ENCODE measurements at regions not wholly inside any gene's neighbourhood (a gene's known extent, or its start where the extent isn't known, plus 50 kb on each side); places are given as distances from the start of the nearest gene placed in this dataset.

- no peak for DNase-seq (ENCODE audit: low read depth)
Measured at GRCh38 chr2:104701411-104701911, 152.5 kb upstream of the POU3F3 start.

- DNase-seq (ENCODE audit: low read depth), result no peak
Measured at GRCh38 chr2:104702031-104702850, 151.7 kb upstream of the POU3F3 start.

- no peak for DNase-seq (ENCODE audit: low read depth)
Measured at GRCh38 chr2:104703669-104704068, 150.2 kb upstream of the POU3F3 start.

GRCh38 chr2:104704496-104705245 is 149.2 kb upstream of the POU3F3 start:
- no peak for DNase-seq (ENCODE audit: low read depth)

- no peak for DNase-seq (ENCODE audit: low read depth)
Measured at GRCh38 chr2:104707056-104707455, 146.9 kb upstream of the POU3F3 start.

GRCh38 chr2:104708967-104709366 is 144.9 kb upstream of the POU3F3 start:
- no peak for DNase-seq (ENCODE audit: low read depth)

GRCh38 chr2:104716061-104716460 is 137.9 kb upstream of the POU3F3 start:
- no peak for DNase-seq (ENCODE audit: low read depth)

GRCh38 chr2:104733226-104733943 is 120.5 kb upstream of the POU3F3 start:
- no peak for DNase-seq (ENCODE audit: low read depth)

GRCh38 chr2:104734937-104735586 is 118.9 kb upstream of the POU3F3 start:
- no peak for DNase-seq (ENCODE audit: low read depth)

- no peak for DNase-seq (ENCODE audit: low read depth)
Measured at GRCh38 chr2:104736026-104736425, 117.9 kb upstream of the POU3F3 start.

GRCh38 chr2:104741860-104742259 is 112.1 kb upstream of the POU3F3 start:
- DNase-seq (ENCODE audit: low read depth), result no peak

- no peak for DNase-seq (ENCODE audit: low read depth)
Measured at GRCh38 chr2:104744537-104744936, 109.4 kb upstream of the POU3F3 start.

GRCh38 chr2:104745846-104746245 is 108.1 kb upstream of the POU3F3 start:
- no peak for DNase-seq (ENCODE audit: low read depth)

GRCh38 chr2:104746299-104746698 is 107.6 kb upstream of the POU3F3 start:
- no peak for DNase-seq (ENCODE audit: low read depth)

- no peak for DNase-seq (ENCODE audit: low read depth)
Measured at GRCh38 chr2:104746858-104747257, 107.1 kb upstream of the POU3F3 start.

- DNase-seq (ENCODE audit: low read depth), result no peak
Measured at GRCh38 chr2:104749856-104750460, 104.0 kb upstream of the POU3F3 start.

GRCh38 chr2:104752504-104752903 is 101.4 kb upstream of the POU3F3 start:
- no peak for DNase-seq (ENCODE audit: low read depth)

- peak; percentile 37 for DNase-seq (ENCODE audit: low read depth)
Measured at GRCh38 chr2:104755026-104755878, 98.7 kb upstream of the POU3F3 start.

- no peak for DNase-seq (ENCODE audit: low read depth)
Measured at GRCh38 chr2:104756118-104756517, 97.8 kb upstream of the POU3F3 start.

GRCh38 chr2:104757056-104757455 is 96.9 kb upstream of the POU3F3 start:
- no peak for DNase-seq (ENCODE audit: low read depth)

- DNase-seq (ENCODE audit: low read depth), result peak; percentile 34
Measured at GRCh38 chr2:104758199-104758620, 95.7 kb upstream of the POU3F3 start.

Measured in EH (cell line).